HS-5 (cell line): ENCODE measurements at regions not wholly inside any gene's neighbourhood (a gene's known extent, or its start where the extent isn't known, plus 50 kb on each side); places are given as distances from the start of the nearest gene placed in this dataset.

Source experiments
- DNase-seq: peaks from one replicate; pipeline ENCODE4 v3.0.0-alpha.2; 2012; ENCODE audit warnings: low read depth

DNA sequence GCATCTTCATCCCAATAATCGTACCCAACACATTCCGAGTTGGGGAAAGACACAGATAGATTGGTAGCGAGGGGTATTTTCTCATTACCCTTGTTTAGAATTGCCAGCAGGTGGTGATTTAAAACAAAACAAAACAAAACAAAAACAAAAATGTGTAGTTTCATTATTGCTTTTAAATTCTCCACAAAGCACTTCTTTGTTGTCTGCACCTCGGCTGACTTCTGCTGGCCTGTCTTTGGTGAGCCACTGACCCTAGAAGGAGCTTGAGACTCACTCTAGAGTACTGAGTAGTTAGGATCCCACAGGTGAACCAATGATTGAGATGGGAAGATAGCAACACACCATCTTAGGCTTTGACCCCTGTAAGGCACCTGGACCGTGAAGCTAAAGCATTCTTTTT, 105.4 kb upstream of the BET1 start:
- no peak for DNase-seq

GRCh38 chr7:94111009-94111408, 106.9 kb upstream of the BET1 start:
- no peak for DNase-seq

GRCh38 chr7:94115316-94115715, 111.2 kb upstream of the BET1 start:
- no peak for DNase-seq

DNA sequence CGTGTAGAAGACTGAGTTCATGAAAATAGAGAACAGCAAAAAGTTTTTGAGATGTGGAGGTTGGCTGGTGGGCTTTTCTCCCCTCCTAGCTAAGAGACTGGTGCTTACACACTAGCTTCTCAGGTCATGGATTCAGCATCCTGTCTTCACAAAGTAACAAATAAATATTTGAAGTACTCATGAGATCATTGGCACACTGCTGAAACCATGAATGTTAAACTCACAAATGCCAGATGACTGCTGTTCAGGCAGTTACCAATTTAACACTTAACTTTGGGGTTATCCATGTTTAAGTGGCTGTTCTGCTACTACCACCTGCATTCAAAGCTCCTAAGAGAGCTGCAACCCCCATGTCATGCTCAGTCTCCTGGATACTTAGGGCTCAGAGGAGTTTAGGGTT, 119.0 kb upstream of the BET1 start:
- no peak for DNase-seq

DNA sequence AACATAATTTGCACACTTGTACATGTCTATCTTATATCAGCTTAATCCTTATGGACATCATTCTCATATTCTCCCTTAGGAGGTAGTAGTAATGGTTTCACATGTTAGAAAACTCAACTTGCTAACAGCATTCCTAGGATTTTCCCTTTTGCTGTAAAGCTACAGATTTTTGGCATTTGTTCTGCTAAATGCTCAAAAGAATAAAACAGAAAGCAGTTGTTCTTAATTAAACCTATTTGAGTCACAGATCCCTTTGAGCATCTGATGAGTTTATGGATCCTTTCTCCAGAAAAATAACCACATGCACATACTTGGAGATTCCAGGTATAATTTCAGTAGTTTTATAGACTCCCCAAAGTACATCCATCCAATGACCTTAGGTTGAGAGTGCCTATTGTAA, 122.9 kb upstream of the BET1 start:
- DNase-seq = no peak

DNA sequence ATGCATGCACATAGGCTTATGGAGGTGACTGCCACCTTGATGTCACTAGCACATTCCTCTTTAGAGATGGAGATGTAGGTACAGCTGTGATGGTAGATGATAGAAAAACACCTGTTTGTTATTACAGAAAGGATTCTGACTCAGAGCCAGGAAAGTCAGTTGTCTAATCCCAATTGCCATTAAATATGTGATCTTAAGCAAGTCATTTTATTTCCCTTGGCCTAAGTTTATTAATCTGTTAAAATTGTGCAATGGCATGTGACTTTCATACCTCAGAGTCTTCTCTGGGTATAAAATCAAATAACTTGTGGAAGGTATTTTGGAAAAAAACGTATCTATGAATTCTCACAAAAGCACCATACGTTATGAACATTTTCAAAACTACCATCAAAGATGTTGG, 123.9 kb upstream of the BET1 start:
- no peak for DNase-seq

- DNase-seq = peak; percentile 82
Measured at GRCh38 chr7:94129443-94130140, 125.4 kb upstream of the BET1 start.

GRCh38 chr7:94130716-94131115, 126.6 kb upstream of the BET1 start:
- DNase-seq = no peak

DNA sequence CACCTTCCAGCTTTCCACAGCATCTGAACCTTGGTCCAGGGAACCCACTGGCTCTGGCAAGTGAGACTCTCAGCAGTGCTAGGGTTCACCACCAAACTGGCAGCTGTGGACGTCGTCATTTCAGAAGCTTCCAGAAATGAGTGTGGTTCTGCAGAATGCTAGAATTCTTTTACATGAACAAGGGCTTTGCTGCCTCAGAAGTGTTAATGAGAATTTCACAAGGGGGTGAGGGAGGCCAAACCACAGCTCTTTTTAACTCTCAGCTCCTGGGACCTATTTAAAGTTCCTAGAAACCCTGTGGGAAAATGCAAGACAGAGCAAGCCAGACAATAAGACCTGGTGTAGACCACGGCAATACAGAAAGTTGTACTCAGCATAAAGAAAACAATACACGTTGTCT, 129.3 kb upstream of the BET1 start:
- no peak for DNase-seq

DNA sequence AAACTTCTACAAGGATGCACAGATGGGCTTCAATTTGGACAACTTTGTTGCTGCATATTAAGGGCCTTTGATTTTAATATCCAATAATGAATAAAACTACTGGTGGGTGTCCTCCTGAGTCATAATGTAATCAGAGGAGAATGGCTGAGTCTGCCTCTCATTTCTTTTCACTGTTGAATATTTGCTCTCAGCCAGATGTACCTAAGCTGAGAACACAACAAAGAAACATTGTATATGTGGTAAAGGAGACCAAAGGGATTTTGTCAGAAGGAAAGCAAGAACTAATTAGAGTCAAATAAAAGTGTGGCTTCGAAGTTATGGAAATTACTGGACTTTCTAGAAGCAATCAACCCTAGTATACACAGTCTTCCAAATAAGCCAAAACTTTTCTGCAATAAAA, 131.0 kb upstream of the BET1 start:
- DNase-seq = no peak

DNA sequence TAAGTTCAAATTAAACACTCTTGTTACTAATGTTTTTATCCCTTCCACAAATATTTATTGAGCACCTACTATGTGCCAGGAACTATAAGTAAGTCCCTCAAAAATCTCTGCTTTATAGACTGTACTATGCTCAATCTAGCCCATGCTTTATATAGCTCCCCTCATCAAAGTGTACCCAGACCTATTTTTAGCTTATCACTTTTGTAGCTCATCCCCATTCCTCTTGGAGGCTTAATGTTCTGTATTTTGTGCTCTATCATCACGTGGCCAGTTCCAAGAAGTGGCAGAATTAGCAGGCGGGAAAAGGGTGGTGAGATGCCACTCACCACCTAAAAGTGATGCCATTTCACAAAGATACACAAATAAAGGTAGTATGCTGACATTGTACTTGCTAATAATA, 138.1 kb upstream of the BET1 start:
- no peak for DNase-seq

GRCh38 chr7:94145602-94146001, 141.4 kb upstream of the BET1 start:
- DNase-seq = no peak

GRCh38 chr7:94146408-94146807, 142.3 kb upstream of the BET1 start:
- DNase-seq = no peak

DNA sequence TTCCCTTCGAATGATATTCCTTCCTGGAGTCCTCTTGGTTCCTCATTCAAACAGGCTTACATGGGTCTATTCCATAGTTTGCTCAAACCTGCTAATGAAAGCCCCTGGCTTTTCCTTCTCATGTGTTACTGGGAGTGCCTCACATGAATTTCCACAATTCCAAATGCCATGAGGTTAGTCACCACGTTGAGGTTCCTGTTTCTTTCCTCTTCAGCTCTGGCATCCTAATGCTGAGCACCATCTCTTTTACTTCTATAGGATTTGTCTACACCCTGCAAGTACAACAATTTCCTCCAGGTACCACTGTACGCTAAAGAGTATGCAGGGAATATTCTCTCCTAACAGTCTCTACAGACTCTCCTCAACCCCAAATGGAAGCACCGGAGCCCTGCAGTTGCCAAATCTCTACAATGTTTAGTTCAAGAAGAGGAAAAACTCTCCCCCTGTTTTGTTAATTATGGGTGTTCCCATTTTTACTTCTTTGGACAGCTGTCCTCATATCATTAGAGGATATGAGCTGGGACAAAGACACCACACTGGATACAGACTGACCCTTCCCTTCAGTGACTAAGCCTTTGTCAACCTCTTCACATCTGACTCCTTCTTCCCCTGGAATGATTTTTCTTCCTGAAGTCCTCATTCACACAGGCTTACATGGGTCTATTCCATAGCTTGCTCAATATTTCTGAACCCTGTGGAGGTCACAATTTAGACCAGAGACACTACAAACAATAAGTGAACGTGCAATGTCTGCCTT, 145.8 kb upstream of the BET1 start:
- no peak for DNase-seq

GRCh38 chr7:94154182-94154581, 150.0 kb upstream of the BET1 start:
- no peak for DNase-seq

DNA sequence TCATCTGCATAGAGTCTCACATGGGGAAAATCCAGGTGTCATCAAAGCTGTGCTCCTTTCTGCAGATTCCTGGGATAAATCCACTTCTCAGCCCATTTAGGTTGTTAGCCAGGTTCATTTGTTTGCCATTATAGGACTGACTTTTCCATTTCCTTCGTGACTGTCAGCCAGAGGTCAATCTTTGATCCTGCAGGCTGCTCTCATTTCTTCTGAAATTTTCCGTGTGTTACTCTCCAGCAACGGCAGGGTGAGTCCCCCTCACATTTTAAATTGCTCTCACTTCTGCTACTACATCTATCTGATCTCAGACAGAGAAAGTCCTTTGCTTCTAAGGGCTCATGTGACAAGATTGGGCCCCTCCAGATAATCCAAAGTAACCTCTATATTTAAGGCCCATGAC, 150.7 kb upstream of the BET1 start:
- no peak for DNase-seq

GRCh38 chr7:94157659-94158306, 153.6 kb upstream of the BET1 start:
- DNase-seq = peak; percentile 51

DNA sequence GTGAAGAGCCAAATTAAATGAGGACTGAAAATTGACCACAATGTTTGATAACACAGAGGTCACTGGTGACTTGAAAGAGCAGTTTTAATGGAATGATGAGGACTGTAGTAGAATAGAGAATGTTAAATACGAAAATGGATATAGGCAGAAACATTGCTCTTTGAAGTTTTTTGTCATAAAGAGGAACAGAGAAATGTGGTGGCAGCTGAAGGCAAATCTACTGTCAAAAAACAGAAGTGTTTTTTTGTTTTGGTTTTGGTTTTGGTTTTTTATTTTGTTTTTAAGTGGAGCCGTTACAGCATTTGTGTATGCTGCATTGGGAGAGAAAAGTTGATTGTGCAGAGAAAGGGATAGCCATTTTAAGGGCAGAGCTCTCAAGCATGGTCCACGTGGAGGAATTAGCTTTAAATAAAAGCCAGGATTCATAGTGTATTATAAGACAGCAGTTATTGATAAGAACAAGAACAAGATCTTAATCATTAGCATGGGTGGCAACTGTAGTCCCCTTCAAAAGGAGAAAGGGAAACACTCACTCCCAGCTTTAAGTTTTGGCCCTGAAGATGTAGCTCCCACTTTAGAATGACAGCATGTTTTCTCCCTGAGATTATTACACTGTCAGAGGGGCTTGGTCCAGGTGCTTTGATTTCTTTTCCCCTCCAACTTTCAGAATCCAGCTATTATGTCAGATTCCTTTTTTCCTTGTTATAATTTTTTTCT, 156.7 kb upstream of the BET1 start:
- DNase-seq = no peak

- DNase-seq = no peak
Measured at GRCh38 chr7:94161476-94161875, 157.3 kb upstream of the BET1 start.

GRCh38 chr7:94169682-94170081, 165.5 kb upstream of the BET1 start:
- no peak for DNase-seq

DNA sequence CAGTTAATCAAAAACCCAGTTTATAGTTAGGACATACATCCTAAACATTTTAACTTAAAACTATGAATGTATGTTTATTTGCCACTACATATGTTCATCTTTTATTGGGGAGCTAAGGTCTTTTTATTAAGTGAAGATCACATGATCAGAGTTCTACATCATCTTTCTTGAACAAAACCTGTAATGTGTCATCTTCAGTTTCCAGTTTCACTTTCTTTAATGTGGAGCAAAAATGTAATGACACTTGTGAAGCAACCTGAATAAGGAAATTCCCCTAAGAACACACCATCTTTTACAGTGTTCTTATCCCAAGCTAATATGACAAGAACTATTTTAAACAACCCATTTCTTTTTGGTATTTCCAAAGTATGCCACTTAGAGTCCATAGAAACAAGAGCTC, 166.7 kb upstream of the BET1 start:
- DNase-seq = no peak

DNA sequence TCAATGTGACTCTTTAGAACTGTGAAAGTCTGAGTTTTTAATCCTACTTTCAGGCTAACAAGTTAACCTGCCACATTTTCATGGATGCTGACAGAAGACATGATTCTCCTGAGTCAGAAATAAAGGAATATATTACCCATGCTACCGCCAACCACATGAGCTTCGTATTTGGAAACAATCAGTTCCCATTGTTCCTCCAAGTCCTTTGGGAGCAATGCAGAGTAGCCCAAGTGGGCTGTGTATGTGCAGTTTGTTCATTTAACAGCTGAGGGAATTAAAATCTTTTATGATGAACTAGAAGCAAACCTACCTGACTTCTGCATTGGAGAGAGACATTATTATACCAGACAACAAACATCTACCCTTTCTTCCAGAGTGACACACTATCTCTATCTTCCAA, 169.3 kb upstream of the BET1 start:
- no peak for DNase-seq

DNA sequence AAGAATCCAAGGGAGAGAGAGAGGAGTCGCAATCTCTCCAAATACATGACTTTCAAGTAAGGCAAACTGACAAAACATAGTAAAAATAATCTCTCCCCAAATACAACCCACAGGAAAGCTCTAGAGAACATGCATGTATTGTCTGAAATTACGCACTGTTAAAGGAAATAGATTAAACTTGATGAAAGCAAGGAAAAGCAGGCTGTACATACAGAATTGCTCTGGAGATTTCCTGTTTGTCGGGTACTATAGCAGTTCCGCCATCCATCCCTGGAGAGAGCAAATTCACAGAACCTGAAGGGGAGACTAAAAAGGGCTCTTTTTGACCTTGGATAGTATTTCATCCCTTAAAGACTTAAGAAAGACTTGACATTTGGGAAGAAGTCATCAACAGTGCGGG, 170.2 kb upstream of the BET1 start:
- no peak for DNase-seq
